Testis (tissue), 2 donors: ENCODE measurements at regions not wholly inside any gene's neighbourhood (a gene's known extent, or its start where the extent isn't known, plus 50 kb on each side); places are given as distances from the start of the nearest gene placed in this dataset.
A peak's percentile ranks its signal among the peaks of the same experiment; 100 is the strongest.

Experiments used
- POLR2A ChIP-seq: fragments of 450-650 bp; IDR thresholded peaks from one replicate; pipeline ENCODE4 v1.6.1; 2017; ENCODE audit warnings: antibody characterized with exemption, mild to moderate bottlenecking, moderate library complexity
- TF ChIP-seq, protein P1 (sequence below), 3 experiments: fragments of 450-650 bp in 2 of 3; fragments of 200-600 bp in 1 of 3; sonication (generic) in 1 of 3; IDR thresholded peaks; one replicate each; pipeline ENCODE4 v1.5.1; 2016 to 2019; ENCODE audit warnings: antibody characterized with exemption in 3 of 3, mild to moderate bottlenecking in 2 of 3, moderate library complexity in 1 of 3

DNA sequence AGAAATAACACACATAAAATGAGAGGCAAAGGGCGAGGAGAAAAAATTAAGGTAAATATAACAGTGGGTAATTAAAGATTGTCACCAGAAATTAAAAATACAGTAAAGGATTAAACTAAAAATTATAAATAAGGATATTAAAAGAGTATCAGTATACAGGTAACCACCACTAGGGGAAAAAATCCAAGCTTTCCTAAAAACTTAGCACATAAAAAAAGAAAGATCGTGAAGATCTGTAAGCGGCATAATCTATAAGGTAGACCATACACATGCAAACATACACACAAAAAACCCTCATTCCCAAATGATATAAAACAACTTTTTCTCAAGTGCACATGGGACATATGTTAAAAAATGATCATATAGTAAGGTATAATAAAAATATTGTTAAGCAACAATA is 577.3 kb upstream of the NUDT12 start:
- TF ChIP-seq, protein P1, sequence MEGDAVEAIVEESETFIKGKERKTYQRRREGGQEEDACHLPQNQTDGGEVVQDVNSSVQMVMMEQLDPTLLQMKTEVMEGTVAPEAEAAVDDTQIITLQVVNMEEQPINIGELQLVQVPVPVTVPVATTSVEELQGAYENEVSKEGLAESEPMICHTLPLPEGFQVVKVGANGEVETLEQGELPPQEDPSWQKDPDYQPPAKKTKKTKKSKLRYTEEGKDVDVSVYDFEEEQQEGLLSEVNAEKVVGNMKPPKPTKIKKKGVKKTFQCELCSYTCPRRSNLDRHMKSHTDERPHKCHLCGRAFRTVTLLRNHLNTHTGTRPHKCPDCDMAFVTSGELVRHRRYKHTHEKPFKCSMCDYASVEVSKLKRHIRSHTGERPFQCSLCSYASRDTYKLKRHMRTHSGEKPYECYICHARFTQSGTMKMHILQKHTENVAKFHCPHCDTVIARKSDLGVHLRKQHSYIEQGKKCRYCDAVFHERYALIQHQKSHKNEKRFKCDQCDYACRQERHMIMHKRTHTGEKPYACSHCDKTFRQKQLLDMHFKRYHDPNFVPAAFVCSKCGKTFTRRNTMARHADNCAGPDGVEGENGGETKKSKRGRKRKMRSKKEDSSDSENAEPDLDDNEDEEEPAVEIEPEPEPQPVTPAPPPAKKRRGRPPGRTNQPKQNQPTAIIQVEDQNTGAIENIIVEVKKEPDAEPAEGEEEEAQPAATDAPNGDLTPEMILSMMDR (IDR thresholded peaks at IDR 0.05) = peak in 1 of 3 experiments; percentile 33
- no peak for TF ChIP-seq POLR2A
